Effector memory CD8-positive, alpha-beta T cell (primary cell): ENCODE measurements at regions not wholly inside any gene's neighbourhood (a gene's known extent, or its start where the extent isn't known, plus 50 kb on each side); places are given as distances from the start of the nearest gene placed in this dataset.

ENCODE experiments used
- ATAC-seq: fragments of 150-1000 bp; cut with Tn5 transposase; replicated peaks from 2 replicates; pipeline ENCODE4 v1.10.0; 2021; ENCODE audit warnings: mild to moderate bottlenecking, moderate library complexity
- DNase-seq, 3 experiments: peaks; one replicate each; pipeline ENCODE4 v3.0.0; 2021
- H3K27ac Mint-ChIP-seq, 2 donors: one replicate each; pipeline ENCODE4 v1.8.0; 2022; ENCODE audit warnings: mild to moderate bottlenecking in 2 of 2, mixed read lengths in 2 of 2, moderate library complexity in 2 of 2
- H3K27me3 Mint-ChIP-seq, 2 donors: one replicate each; pipeline ENCODE4 v1.8.0; 2022; ENCODE audit warnings: mixed read lengths in 2 of 2
- H3K36me3 Mint-ChIP-seq: one replicate; pipeline ENCODE4 v1.8.0; 2022; ENCODE audit warnings: mild to moderate bottlenecking, moderate library complexity, mixed read lengths; ENCODE audit not compliant: insufficient read depth
- H3K4me1 Mint-ChIP-seq, 2 donors: one replicate each; pipeline ENCODE4 v1.8.0; 2022; ENCODE audit warnings: low read depth in 2 of 2, mixed read lengths in 2 of 2
- H3K4me3 Mint-ChIP-seq, 2 donors: one replicate each; pipeline ENCODE4 v1.8.0; 2022; ENCODE audit warnings: mild to moderate bottlenecking in 2 of 2, mixed read lengths in 2 of 2, moderate library complexity in 2 of 2
- H3K9me3 Mint-ChIP-seq, 2 donors: one replicate each; pipeline ENCODE4 v1.8.0; 2022; ENCODE audit warnings: mixed read lengths in 2 of 2

GRCh38 chr17:33797181-33797580 is 457.9 kb upstream of the CCL2 start:
- H3K4me3 Mint-ChIP-seq: no peak overlapping the region
- H3K36me3 Mint-ChIP-seq: no peaks in the 10 kb centered on the region
- H3K27ac Mint-ChIP-seq: no peak overlapping the region
- peaks cover 34 to 44% of the 10 kb centered on the region in 2 donors for H3K27me3 Mint-ChIP-seq
- DNase-seq: no peak
- H3K4me1 Mint-ChIP-seq: no peaks in the 10 kb centered on the region
- ATAC-seq: no peak
- no peaks in the 10 kb centered on the region for H3K9me3 Mint-ChIP-seq

DNA sequence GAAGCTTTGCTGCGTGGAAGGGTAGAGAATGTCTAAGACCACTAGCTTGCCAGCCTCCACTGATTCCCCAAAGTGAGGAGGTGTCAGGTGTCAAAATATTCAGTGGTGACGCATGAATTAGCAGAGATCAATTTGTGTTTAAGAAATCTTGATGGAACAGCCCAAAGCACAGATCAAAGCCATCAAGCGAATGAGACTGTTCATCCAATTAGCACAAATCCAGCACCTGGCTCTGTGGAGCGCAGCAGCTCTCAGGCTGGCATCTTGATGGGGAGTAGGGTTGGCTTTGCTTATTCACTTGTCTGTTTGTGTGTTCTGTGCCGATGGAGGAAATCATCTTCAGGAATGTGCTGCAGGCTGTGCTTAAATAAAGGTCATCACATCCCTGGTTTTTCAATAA is 456.8 kb upstream of the CCL2 start:
- no peak for DNase-seq
- Mint-ChIP-seq H3K27me3 (peaks cover 43 to 48% of the 10 kb centered on the region in 2 donors), H3K9me3 (no peaks in the 10 kb centered on the region), H3K27ac (no peak overlapping the region), H3K4me1 (no peaks in the 10 kb centered on the region), H3K36me3 (no peaks in the 10 kb centered on the region), H3K4me3 (no peak overlapping the region)
- no peak for ATAC-seq

DNA sequence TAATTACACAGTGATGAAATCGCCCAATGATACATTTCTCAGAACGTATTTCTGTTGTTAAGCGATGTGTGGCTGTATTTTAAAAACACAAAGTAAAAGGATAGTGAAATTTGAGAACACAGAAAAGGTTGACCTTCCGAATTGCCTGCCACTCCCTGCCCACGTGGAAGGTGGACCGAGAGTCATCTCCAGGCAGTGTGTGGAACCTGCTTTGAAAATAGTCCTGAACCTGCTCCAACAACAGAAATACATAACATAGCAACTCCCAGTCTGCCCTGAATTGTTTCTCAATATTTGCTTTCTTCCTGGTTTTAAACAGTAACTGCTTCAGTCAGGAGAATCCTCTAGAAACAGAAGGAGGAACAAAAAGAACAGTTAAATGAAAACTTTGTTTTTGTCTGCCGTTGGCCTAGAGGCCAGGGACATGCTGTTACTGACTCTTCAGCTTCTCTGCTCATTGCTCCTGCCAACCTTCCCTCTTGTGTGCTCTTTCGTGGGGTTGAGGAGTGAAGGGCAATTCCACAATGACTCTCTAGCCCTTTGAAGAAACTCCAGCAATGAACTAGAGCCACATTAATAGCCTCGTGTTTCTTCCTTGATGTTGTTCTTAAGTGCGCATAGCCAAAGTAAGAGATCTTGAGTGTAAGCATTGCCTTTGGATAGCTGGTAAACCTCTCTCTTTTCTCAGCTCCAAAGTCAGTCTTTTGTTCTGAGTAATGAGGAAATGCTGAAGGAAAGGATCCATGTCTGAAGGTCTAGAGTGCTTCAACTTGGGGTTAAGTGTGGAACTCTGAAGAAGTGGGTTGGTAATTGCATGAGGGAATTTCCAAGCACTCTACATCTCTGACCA is 452.5 kb upstream of the CCL2 start:
- H3K27ac Mint-ChIP-seq: no peak overlapping the region
- DNase-seq (no peak), ATAC-seq (no peak)
- no peaks in the 10 kb centered on the region for H3K4me1 Mint-ChIP-seq
- H3K4me3 Mint-ChIP-seq: no peak overlapping the region
- no peaks in the 10 kb centered on the region for H3K9me3 Mint-ChIP-seq
- H3K27me3 Mint-ChIP-seq: peaks cover 51 to 60% of the 10 kb centered on the region in 2 donors
- H3K36me3 Mint-ChIP-seq: no peaks in the 10 kb centered on the region

- Mint-ChIP-seq H3K36me3 (no peaks in the 10 kb centered on the region), H3K4me3 (no peak overlapping the region), H3K9me3 (no peaks in the 10 kb centered on the region), H3K4me1 (no peaks in the 10 kb centered on the region), H3K27me3 (peaks cover 44 to 54% of the 10 kb centered on the region in 2 donors), H3K27ac (no peak overlapping the region)
- DNase-seq: no peak
- ATAC-seq: no peak
These were observed 451.8 kb upstream of the CCL2 start for GRCh38 chr17:33803199-33803685.

DNA sequence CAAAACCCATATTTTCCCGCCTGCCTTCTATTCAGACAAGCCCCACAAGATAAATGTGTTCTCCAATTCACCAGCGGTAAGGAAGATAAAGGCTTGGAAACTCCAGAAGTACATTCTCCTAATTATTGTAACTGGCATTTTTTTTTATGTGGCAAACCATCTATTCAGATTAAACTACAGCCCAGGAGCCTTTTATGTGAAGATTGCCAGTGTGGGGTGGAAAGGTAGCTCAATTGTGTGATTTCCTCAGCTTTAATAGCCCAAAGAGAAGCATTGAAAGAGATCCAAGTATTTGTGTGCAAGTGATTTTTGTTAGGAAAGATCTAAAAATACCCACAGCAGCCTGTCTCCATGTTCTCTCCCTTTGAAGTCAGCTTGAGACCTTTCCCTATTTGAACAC is 451.4 kb upstream of the CCL2 start:
- Mint-ChIP-seq H3K4me3 (no peak overlapping the region), H3K36me3 (no peaks in the 10 kb centered on the region), H3K27ac (no peak overlapping the region), H3K9me3 (no peaks in the 10 kb centered on the region), H3K4me1 (no peaks in the 10 kb centered on the region), H3K27me3 (peaks cover 43 to 49% of the 10 kb centered on the region in 2 donors)
- DNase-seq (no peak), ATAC-seq (no peak)

- DNase-seq (no peak), ATAC-seq (no peak)
- Mint-ChIP-seq H3K4me1 (no peaks in the 10 kb centered on the region), H3K4me3 (no peak overlapping the region), H3K27ac (no peak overlapping the region), H3K9me3 (no peaks in the 10 kb centered on the region), H3K36me3 (no peaks in the 10 kb centered on the region), H3K27me3 (peaks cover 41 to 50% of the 10 kb centered on the region in 2 donors)
These were observed 450.7 kb upstream of the CCL2 start for GRCh38 chr17:33804401-33804800.

DNA sequence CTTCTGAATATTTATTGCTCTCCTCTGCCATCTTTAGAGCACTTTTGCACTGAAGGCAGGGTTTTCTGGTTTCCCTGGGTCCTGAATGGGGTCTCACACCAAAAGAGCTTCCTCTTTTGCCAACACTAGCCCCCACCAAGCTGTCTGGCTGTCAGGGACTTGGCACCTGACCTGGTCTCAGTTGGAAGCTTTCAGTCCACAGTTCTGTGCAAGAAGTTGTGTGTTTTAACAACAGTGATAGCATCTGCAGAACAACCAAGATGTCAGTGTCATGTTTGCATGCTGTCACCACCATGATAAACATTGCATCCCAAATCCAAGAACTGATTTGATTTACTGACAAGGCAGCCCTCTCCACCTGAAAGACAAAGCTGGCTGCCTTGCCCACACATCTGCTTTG is 448.5 kb upstream of the CCL2 start:
- Mint-ChIP-seq H3K9me3 (no peaks in the 10 kb centered on the region), H3K4me3 (no peak overlapping the region), H3K27me3 (peaks cover 35 to 61% of the 10 kb centered on the region in 2 donors), H3K36me3 (no peaks in the 10 kb centered on the region), H3K27ac (no peak overlapping the region), H3K4me1 (no peaks in the 10 kb centered on the region)
- ATAC-seq (no peak), DNase-seq (no peak)

GRCh38 chr17:33809748-33810147 is 445.3 kb upstream of the CCL2 start:
- no peaks in the 10 kb centered on the region for H3K4me1 Mint-ChIP-seq
- no peak overlapping the region for H3K4me3 Mint-ChIP-seq
- ATAC-seq (no peak), DNase-seq (no peak)
- no peaks in the 10 kb centered on the region for H3K9me3 Mint-ChIP-seq
- no peak overlapping the region for H3K27ac Mint-ChIP-seq
- peaks cover 38 to 71% of the 10 kb centered on the region in 2 donors for H3K27me3 Mint-ChIP-seq
- no peaks in the 10 kb centered on the region for H3K36me3 Mint-ChIP-seq

- no peak overlapping the region for H3K27ac Mint-ChIP-seq
- H3K4me1 Mint-ChIP-seq: no peaks in the 10 kb centered on the region
- no peak overlapping the region for H3K4me3 Mint-ChIP-seq
- ATAC-seq (no peak), DNase-seq (no peak)
- H3K9me3 Mint-ChIP-seq: no peaks in the 10 kb centered on the region
- H3K36me3 Mint-ChIP-seq: no peaks in the 10 kb centered on the region
- H3K27me3 Mint-ChIP-seq: peaks cover 38 to 71% of the 10 kb centered on the region in 2 donors
These were observed 443.9 kb upstream of the CCL2 start for GRCh38 chr17:33811004-33811760.

GRCh38 chr17:33811984-33812577 is 443.0 kb upstream of the CCL2 start:
- Mint-ChIP-seq H3K27me3 (peaks cover 39 to 77% of the 10 kb centered on the region in 2 donors), H3K4me1 (no peaks in the 10 kb centered on the region), H3K36me3 (no peaks in the 10 kb centered on the region), H3K27ac (no peak overlapping the region), H3K4me3 (no peak overlapping the region), H3K9me3 (no peaks in the 10 kb centered on the region)
- no peak for ATAC-seq
- no peak for DNase-seq

DNA sequence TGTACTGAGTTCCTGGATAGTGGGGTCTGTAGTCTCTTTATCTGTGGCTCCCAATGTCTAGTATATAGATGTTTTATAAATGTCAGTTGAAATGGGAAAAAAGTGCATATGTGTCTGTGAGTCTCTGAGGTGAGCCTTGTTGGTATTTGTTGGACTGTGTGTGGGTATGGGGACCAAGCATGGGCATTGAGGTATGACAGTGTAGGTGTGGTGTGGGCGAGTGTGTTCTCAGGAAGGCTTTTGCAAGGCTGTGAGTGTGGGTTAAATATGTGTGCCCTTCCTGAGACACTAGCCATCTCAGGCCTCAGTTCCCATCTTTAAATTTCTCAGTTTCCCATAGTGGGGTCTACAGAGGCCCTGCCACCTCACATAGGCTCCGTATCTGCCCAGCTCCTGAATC is 440.2 kb upstream of the CCL2 start:
- Mint-ChIP-seq H3K9me3 (no peaks in the 10 kb centered on the region), H3K36me3 (no peaks in the 10 kb centered on the region), H3K4me3 (no peak overlapping the region), H3K27me3 (peaks cover 42 to 84% of the 10 kb centered on the region in 2 donors), H3K27ac (no peak overlapping the region), H3K4me1 (no peaks in the 10 kb centered on the region)
- DNase-seq (no peak), ATAC-seq (no peak)

GRCh38 chr17:33816036-33816435 is 439.0 kb upstream of the CCL2 start:
- Mint-ChIP-seq H3K27ac (no peak overlapping the region), H3K4me3 (no peak overlapping the region), H3K4me1 (no peaks in the 10 kb centered on the region), H3K27me3 (peaks cover 40 to 77% of the 10 kb centered on the region in 2 donors), H3K9me3 (no peaks in the 10 kb centered on the region), H3K36me3 (no peaks in the 10 kb centered on the region)
- ATAC-seq (no peak), DNase-seq (no peak)

DNA sequence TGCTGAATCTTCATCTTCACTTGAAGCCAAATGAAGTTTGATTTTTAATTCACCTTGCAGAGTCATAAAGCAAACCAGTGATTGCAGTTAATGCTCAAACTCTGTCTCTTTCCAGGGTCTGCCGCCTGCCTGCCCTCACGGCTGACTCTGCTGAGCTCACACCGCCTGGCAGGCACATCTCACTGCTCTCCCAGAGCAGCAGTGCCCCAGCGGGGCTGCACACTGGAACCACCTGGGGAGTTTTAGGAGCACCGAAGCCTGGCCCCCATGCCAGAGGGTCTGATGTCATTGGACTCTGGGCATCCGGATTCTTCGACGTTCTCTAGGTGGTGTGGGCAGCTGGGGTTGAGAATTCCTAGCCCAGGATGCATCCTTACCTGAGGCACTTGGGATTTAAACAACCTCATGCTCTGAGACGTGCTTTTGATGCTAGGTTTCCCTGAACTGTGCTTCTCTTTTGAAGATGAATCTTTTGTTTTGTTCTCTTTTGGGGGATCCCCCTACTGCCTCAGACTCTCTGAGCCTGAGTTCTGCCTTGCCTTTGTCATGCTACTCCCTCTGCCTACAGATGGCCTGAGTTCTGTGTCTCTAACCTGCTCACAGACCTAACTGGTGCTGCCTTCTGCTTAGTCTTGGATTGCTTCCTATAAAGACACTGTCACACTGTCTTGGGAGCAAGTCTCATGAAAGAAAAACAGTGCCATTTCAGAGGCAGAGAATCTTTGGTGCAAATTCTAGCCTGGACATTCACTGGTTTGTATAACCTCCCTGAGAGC is 438.1 kb upstream of the CCL2 start:
- Mint-ChIP-seq H3K4me1 (no peaks in the 10 kb centered on the region), H3K27me3 (peaks cover 42 to 75% of the 10 kb centered on the region in 2 donors), H3K9me3 (no peaks in the 10 kb centered on the region), H3K4me3 (no peak overlapping the region), H3K27ac (no peak overlapping the region), H3K36me3 (no peaks in the 10 kb centered on the region)
- ATAC-seq: no peak
- DNase-seq: no peak
